GM21367 (cell line): ENCODE measurements at regions not wholly inside any gene's neighbourhood (a gene's known extent, or its start where the extent isn't known, plus 50 kb on each side); places are given as distances from the start of the nearest gene placed in this dataset.

Experiments used
- ATAC-seq: cut with Tn5 transposase; IDR thresholded peaks from one replicate; pipeline ENCODE4 v1.9.1; 2021; ENCODE audit not compliant: unreplicated experiment

DNA sequence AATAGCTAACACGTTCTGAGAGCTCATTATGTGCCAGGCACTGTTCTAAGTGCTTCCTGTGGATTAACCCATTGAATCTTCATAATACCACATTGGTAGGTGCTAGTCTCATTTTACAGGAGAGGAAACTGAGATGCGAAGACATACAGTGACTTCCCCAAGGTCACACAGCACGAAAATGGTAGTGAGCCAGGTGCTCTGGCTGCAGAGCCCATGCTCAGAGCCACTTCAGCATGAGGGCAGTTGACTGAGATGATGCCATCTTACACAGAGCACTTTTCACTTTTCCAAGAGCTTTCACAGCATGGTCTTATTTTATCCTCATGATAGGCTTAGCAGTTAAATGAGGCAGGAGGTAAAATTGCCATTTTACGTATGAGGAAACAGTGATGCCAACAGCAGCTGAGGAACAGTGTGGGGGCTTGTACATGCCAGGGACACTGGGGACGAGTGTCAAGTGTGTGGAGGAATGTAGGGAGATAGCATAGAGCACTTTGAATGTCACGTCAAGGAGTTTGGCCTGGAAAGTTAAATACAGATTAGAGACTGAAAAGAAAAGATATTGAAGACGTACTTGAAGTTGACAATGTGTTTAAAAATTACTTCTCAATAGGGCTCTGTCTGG lies 180.0 kb downstream of the KIF4B start:
- no peak for ATAC-seq

DNA sequence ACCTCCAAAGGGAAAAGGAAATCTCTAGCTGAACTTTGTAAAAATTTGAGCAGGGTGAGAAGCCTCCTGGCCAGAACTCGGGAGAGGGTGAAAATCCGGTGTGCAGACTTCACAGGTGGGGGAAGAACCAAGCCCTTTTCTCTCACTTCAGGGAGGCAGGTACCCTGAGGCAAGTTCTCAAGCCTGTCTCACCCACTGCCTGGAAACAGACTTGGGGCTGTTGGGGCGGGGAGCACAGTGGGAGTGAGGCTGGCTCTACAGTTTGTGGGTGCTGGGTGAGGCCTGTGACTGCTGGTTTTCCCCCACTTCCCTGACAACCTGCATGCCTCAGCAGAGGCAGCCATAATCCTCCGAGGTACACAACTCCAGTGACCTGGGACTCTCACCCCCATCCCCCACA lies 187.1 kb downstream of the KIF4B start:
- ATAC-seq: no peak

DNA sequence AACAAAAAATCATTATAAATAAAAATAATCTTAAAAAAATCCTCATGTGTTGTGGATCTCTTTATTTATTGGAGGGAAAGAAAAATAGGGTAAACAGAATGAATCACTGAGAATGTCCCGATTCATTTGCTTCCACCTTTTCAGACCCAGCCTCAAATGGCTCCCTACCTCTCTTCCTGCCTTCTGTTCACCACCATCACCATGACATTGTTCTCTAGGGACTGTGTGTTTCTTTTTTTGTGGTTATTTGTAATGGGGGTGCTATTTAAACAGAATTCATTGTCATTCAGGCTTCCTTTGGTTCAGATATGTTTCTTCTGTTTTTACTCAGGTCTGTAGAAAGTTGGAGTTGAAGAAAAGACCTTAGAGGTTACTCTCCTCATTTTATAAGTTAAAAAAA lies 198.2 kb downstream of the KIF4B start:
- ATAC-seq: no peak

DNA sequence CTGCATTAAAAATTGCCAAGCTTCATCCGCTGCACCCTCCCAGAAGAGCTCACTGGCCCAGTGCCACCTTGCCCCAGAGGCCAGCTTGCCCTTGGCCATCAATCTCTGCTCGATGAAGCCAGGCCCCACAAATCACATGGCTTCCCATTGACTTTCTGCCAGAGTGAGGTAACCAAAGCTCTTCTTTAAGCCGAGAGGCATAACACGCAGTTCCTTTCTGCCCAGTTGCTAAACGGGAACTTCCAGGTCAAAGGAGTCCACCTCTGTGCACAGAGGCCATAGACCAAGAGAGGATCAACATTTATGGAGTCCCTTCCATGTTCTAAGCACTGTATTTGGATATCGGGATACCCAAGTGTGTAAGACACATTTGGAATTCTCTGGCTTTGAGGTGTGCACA lies 208.8 kb downstream of the KIF4B start:
- ATAC-seq: no peak

DNA sequence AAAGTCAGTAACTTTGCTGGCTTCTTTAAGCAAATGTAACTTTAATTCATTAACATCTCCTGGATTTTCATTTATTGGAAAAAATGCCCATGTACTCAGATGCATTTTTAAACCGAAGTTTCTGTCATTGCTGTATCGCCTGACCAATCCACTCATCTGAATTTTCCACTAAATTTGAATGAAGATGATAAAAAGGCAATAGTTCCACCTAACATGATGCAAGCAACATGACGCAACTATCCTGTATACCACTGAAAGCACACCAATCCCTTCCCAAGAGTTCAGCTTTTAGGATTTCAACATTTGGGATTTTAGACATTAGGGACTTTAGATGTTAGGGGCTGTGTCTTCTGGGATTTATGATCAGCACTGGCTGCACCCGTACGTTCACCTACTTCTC lies 215.6 kb downstream of the KIF4B start:
- no peak for ATAC-seq

DNA sequence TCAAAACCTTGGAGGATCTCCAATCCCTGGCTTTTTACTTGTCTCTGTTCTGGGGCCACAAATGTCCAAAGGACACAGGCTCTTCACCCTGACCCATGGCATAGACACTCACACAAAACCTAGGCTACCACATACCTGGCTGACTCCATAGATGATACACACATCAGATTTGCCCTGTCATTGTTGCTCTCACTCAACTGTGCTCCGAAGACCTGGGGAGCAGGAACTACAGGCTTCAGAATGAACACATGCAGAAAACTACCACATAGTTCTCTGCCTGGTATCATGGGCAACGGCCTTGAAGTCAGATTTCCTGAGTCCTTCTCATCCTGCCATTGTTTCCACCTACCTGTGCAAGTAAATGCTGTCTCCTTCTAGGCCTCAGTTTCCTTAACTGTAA lies 226.2 kb downstream of the KIF4B start:
- ATAC-seq: no peak

DNA sequence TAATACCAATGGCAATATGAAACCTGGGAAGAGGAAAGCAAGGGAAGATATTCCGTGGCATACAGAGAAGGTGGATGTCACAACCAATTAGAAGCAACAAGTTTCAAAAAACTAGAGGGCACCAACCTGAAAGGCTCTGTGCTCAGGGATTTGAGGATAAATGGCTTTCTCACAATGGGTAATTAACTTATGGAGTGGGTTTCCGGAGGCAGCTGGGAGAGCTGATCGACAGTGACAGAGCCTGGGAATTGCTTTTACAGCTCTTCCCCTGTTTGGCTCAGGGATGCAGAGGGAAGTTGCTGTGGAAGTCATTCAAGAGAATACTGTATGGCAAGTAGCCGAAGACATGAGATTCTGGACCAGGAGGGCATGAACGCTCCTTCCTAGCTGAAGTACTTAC lies 237.0 kb downstream of the KIF4B start:
- no peak for ATAC-seq

DNA sequence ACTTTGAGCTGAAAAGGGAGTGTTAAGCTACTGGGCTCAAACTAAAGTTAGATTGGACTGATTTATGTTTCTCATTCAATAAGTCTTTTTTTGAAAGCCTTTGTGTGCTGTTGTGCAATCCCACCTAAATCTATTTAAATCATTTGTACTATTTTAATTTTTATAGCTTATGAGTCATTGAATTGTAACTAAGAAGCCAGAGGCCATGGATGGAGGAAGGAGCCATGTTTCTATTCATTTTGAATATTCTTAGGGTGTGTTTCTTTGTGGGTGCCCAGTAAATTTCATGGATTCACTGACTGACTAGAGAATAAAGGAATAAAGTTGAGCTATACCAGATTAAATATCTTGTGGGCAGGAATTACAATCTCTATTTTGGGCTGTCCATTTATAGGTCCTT lies 238.5 kb downstream of the KIF4B start:
- no peak for ATAC-seq

DNA sequence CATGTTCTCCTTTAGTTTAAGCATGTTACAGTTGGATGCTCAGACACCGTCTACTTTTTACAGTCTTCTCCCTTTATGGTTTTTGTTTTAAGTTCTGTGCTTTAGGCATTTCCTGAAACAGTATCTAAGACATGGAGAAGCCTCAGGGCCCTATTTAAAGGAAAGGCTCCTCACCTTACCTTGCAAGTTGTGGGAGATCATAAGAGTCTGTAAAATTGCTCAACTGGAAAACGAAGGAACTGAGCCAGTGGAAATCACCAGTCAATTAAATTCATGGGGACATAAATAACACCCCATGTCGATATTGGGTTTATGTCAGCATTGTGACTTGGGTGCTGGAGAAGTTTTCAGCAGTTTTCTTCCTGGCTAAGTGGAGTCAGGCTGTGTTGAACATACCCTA lies 239.2 kb downstream of the KIF4B start:
- ATAC-seq: no peak

DNA sequence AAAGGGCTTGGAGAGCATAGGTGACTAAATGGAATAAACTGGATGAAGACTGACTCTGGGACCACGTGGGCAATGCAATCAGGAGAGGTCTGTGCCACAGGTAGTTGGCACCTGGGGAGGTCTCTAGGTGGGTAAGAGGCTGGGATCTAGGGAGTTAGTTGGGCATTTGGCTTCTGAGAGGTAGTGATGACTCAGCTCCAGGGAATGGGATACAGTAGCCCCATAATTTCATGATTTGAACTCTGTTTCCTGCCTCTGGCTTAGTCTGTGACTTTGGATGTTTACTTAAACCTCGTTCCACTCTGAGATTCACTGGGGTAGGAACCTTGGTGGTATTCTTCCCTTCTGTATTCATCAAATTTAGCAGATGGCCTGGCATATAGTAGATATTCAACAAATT lies 240.8 kb downstream of the KIF4B start:
- ATAC-seq: no peak

DNA sequence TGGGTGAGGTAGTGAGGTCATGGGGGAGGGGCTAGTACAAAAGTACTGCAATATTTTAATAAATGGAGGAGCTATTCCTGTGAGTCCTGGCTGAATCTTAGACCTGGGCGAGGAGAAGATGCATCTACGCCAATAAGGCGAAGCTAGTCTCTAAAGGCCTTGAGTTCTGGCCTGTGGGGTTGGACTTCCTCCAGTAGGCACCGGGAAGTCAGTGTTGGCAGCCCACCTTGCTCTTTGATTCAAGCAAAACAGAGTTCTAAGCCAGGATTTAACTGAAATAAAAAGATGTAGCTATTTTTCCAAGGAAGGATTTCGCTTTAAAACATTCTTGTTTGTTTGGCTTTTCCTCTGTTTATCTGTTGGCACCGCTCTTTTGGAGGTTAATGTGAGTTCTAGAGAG lies 244.6 kb downstream of the KIF4B start:
- no peak for ATAC-seq

DNA sequence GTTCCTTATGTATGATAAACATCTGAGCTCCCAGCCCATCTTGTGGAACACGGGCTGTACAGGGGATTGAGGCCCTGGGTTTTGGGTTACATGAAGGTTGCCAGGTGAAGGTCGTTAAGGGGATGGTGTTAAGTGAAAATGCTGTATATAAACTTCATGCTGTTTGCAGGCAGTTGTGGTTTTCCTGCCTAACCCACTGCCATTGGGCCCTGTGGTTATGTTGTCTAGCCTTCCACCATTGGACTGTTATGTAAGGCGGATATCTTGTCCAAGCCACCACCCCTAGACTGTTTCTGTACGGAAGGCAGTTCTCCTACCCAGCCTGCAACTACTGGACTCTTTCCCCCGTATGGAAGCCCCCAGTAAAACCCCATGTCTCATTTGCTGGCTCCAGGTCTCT lies 246.1 kb downstream of the KIF4B start:
- ATAC-seq: no peak

DNA sequence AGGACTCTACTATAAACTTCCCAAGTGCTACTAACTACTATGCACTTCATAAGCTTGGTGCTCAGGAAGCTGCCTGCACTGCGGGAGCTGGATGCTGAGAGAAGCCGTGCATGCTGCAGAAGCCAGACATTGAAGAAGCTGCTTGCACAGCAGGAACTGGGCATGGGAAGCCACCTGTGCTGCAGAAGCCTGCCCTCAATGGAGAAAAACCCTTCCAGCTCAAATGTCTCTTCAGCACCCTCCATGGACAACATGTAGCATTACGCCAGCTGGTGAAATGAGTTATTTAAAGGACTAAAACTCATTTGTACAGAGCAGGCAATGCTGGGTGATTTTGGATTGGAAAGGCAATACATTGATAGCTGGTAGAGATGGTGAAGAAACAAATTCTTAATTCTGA lies 247.2 kb downstream of the KIF4B start:
- peak; percentile 58 for ATAC-seq

DNA sequence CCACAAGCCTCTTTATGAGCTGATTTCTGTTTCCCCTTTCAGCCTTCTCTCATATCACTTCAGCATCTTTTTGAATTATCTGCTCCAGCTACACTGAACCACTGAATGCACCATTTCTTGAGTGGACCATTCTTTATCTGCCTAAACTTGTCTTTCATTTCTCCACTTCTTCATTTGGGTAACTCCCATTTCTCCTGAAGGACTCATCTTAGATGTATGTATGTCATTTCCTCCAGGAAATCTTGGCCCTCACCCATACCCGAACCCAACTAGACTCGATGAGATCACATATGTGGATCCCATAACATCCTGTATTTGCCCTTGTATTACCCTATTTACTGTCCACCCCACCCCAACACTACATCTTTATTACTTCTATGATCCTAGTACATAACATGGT lies 249.8 kb downstream of the KIF4B start:
- no peak for ATAC-seq

DNA sequence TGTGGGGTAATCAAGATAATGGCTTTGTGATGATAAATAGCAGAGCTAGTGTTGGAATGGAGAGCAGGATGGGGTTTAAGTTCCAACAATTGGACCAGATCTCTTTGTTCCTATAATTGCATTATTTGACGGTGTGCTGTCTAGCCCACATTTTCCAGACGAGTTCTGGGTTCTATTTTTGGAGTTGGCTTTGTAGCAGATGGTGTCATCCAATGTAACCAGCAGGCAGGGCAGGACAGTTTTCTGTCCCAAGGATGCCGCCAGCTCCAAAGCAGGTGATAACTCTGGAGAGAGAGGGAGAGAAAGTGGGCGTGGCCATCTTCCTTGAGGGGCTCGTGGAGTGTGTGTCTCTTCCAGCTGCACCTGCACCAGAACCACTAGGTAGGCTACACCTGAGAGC lies 251.3 kb downstream of the KIF4B start:
- no peak for ATAC-seq

DNA sequence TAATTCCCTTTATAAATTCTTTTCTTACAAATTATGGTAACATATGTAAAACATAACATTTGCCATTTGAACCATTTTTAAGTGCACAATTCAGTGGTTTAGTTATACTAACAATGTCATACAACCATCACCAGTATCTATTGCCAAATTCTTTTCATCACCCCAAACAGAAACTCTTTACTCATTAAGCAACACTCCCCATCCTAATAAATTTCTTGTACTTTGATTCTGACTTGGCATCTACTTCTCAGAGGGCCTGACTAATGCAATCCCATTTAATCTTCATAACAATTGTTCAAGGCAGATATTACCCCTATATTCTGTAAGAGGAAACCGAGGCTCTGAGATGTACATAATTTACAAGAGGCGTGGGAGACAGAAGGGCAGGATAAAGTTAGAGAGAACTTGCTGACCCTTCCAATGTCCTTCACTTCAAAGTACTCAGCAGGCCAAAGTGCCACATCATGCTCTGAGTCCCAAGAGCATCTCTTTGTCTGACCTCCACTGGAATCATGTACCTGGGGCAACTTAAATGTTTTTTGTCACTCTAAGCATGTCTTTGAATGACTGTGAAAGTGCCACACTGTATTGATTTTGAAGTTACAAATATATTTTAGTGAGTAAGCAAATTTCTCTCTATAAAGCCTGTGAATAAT lies 255.3 kb downstream of the KIF4B start:
- no peak for ATAC-seq

DNA sequence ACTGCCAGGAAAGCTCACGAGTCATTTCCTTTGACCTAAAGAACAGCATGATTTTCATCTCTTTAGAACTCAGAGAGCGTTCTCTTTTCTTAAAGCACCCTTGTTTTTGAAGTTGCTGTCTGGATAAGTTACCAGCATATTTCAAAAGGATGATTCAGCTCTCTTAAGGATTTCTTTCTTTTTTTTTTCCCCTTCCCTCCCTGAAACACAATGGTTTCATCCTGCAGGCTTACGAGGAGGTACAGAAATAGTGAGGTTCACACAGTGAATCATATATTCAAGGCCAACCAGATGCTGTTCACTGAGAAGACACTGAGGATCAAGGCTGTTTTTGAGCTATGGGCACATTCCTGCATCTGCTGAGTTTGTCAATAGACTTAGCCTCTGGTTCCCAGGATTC lies 257.2 kb downstream of the KIF4B start:
- ATAC-seq: no peak

DNA sequence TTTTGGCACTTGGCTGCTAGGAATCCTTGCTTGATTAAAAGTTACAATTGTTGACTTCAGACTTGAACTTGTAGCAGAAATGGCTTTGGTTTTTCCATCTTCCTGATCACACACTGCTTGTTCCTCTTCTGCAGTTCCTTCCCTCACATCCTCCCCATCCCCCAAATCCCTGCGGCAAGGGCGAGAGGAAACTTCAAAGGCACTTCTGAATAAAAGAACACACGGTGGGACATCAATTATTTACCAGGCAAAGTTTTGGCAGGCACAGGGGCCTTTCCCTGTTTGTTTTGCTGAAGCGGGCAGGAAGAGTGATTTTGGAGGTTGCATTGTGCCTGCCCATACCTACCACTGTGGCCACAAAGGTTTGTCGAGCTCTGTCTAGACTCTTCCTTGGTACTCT lies 260.9 kb downstream of the KIF4B start:
- no peak for ATAC-seq

DNA sequence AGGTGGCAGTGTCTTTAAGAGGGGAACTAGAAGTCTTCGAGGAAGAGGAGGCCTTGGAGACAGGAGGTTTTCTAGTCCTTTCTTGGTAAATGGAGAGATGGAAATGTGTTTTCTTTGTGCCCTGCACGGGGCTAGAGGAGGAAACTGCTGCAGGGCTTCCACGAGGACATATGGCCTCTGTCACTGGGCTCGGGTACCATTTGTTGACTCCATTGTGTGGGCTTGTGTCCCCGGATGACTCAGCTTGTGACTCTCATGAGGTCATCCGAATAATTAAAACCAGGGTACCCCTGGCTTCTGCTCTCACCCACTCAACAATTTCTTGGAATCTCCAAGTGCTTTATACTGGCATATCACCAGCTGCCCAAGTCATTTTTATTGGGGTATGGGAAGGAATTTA lies 261.7 kb downstream of the KIF4B start:
- ATAC-seq: no peak

DNA sequence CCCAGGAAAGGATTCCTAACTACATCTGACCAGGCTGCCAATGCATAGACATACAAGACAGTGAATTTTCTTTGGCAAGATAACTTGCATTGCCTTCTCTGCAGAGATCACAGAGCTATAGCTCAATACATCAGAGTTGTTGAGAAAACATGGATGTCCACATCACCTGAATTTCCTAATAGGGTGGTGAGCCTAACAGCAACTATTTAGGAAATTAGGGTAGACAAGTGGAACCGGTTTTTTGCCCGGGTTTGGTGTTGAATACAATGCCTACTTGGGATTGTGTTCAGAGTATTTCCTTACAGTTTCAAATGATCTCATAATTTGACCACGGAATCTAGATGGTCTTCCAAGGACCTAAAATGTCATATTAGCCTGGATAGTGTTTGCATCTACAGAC lies 262.7 kb downstream of the KIF4B start:
- no peak for ATAC-seq

DNA sequence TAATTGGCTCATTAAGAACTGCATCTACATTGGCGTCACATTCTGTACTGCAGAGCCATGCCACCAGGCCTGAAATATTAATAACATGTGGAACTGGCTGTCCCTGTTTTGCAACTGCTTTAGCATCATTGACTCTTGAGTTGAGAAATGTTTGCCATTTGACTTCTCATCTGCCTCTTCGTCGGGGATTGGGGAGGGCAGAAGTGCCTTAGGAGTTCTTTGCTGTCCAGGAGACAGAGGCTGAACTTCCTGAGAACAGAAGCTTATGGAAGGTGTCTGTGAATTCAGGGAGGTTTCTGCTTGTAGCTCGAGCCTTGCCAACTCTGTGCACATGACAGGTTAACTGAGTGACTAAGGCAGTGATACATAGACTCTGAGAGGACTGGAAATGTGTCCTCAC lies 265.0 kb downstream of the KIF4B start:
- no peak for ATAC-seq

DNA sequence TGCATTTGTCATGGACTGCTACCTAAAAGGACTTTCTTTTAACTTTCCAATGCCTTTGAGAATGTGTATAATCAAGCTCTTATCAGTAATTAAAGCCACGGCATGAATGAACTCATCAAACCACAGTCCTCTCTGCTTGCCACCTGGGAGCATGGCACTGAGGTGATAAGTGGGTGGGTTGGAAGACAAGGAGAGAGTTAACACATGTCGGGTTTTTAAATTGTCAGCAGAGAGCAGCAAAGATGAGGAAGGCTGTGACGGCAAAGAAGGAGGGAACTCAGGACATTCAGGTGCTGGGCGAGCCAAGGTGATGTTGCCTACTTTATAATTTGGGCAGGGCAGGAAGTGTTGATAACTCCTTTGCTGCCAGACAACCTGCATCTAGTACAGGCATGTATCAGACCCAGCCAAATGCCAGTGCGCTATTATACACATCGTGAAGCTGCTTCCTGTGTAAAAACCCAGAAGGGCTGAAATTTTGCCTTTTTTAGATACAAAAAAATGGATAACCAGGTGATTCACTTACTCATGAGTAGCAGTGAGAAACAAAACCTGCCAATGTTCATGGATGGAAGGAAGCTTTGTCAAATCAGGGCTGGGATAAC lies 269.1 kb downstream of the KIF4B start:
- no peak for ATAC-seq

DNA sequence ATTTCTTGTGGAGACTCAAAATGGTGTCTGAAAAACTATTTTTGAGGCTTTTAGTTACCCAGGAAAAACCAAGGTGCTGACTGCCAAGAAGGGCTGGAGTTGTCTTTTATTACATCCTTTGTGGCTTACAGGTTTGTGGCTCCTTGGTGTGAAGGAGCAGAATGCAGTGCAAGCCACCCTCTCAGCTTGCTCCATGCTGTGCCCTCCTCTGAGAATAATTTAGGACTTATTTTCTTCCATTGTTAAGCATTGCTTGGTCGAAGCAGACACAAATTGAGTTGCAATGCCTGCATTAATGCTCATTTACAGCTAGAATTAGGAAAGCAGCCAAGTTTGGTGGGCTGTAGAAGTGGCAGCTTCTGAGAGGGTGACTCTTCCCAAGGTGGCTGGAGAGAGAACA lies 272.2 kb downstream of the KIF4B start:
- no peak for ATAC-seq
